Fibroblast of the aortic adventitia (primary cell): ENCODE measurements at regions not wholly inside any gene's neighbourhood (a gene's known extent, or its start where the extent isn't known, plus 50 kb on each side); places are given as distances from the start of the nearest gene placed in this dataset.

Experiments used
- DNase-seq: peaks from one replicate; pipeline ENCODE4 v3.0.0-alpha.2; 2010; ENCODE audit warnings: low read depth
- H3K4me3 ChIP-seq: 2 replicates; pipeline ENCODE4 v1.5.1; 2011; ENCODE audit warnings: low read depth, mild to moderate bottlenecking, control low read depth, low read length, moderate library complexity
- CTCF ChIP-seq: IDR thresholded peaks from 2 replicates; pipeline ENCODE4 v1.5.1; 2011; ENCODE audit warnings: mild to moderate bottlenecking, low read length, control low read depth, inconsistent platforms; ENCODE audit not compliant: insufficient read depth

- no peak overlapping the region for H3K4me3 ChIP-seq
- no peak for DNase-seq
- no peak for TF ChIP-seq CTCF
Measured at GRCh38 chr11:119872611-119873310, 143.8 kb upstream of the NECTIN1 start.

GRCh38 chr11:119865661-119866156, 136.7 kb upstream of the NECTIN1 start:
- H3K4me3 ChIP-seq, result no peak overlapping the region
- no peak for TF ChIP-seq CTCF
- DNase-seq, result no peak

GRCh38 chr11:119864836-119865235, 135.8 kb upstream of the NECTIN1 start:
- no peak for TF ChIP-seq CTCF
- DNase-seq, result no peak
- no peak overlapping the region for H3K4me3 ChIP-seq

GRCh38 chr11:119863851-119864601, 135.0 kb upstream of the NECTIN1 start:
- no peak overlapping the region for H3K4me3 ChIP-seq
- no peak for TF ChIP-seq CTCF
- no peak for DNase-seq

GRCh38 chr11:119863236-119863635, 134.2 kb upstream of the NECTIN1 start:
- no peak overlapping the region for H3K4me3 ChIP-seq
- no peak for DNase-seq
- no peak for TF ChIP-seq CTCF

- no peak for DNase-seq
- TF ChIP-seq CTCF, result no peak
Measured at GRCh38 chr11:119861160-119861559, 132.2 kb upstream of the NECTIN1 start.

More at GRCh38 chr11:119861160-119861559, 132.2 kb upstream of the NECTIN1 start:
- H3K4me3 ChIP-seq, result no peak overlapping the region
